Activated CD8-positive, alpha-beta memory T cell treated with anti-CD3 and anti-CD28 coated beads for 48 hours (primary cell): ENCODE measurements at regions not wholly inside any gene's neighbourhood (a gene's known extent, or its start where the extent isn't known, plus 50 kb on each side); places are given as distances from the start of the nearest gene placed in this dataset.

Source experiments
- DNase-seq, 3 experiments: peaks; one replicate each; pipeline ENCODE4 v3.0.0-alpha.2; 2020; ENCODE audit warnings: low read depth in 2 of 3, low spot score in 2 of 3

DNA sequence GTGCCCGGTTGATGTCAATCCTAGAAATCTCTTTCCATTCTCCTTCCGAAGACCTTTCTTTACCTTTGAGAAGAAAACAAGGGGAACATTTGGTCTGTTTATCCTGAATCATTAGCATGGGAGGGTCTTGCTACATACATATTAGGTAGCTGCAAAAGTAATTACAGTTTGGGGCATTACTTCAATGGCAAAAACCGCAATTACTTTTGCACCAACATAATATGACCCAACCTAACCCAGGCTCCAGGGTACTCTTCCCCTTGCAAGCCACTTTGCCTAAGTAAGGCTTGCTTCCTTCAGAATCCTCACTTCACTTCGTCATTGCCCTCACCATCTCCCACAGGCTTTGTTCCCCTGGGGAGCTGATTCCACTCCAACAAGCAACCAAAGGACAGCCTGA lies 662.7 kb downstream of the DIAPH3 start:
- DNase-seq = no peak

DNA sequence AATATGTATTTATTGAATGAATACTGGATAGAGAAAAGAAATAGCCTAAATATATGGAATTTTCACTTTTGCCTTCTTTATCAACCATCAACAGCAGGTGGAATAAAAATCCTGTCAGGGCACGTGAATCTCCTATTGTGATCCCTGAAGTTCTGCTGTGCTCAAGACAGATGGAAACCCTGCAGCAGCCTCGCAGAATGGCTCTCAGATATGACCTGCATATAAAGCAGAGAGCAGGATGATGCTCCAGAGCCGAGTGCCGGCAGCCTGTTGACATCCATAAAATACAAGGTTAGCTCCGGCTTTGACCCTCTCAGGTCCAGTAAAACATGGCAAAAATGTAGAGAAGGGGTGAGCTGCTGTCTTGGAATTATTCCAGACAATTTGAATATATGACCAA lies 659.3 kb downstream of the DIAPH3 start:
- DNase-seq = no peak

- no peak for DNase-seq
Measured at GRCh38 chr13:59510386-59510785, 653.3 kb downstream of the DIAPH3 start.

DNA sequence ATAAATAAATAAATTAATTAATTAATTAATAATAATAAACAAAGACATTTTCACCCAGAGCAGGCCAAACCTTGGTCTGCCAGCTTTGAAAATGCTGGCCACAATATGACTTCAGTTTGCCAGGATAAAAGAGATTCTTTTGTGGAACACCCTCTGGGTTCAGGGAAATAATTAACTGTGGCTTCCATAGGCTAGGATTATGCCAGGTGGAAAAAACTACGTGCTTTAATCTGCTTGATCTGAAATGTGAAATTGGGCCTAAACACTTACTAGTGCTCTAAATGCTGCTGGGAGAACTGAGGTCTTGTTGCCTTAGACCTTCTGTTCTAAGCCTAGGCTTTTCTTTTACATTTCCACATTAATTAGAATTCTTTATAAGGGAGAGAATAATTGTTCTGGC lies 650.0 kb downstream of the DIAPH3 start:
- no peak for DNase-seq

DNA sequence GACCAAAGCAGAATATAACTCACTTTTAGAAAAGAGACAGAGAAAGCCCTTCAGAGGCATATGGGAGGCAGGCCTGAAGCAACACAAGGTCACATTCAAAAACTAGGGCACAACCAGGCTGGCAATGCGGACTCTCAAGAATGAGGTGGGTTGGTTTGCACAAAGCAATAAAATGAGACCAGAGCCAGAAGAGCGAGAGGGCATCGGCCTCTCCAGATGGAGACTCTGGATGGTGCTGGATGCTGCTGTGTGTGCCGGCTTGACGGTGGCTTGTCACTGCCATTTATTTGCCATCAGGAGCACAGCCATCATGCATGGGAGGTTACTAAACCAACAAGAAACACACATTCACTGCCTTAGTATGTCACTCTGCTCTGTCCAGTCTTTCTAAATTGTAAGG lies 649.4 kb downstream of the DIAPH3 start:
- no peak for DNase-seq

GRCh38 chr13:59519819-59520218 lies 643.9 kb downstream of the DIAPH3 start:
- no peak for DNase-seq

- DNase-seq = no peak
Measured at GRCh38 chr13:59521549-59521948, 642.2 kb downstream of the DIAPH3 start.

GRCh38 chr13:59522652-59523051 lies 641.1 kb downstream of the DIAPH3 start:
- DNase-seq = no peak

GRCh38 chr13:59527500-59527899 lies 636.2 kb downstream of the DIAPH3 start:
- DNase-seq = no peak

DNA sequence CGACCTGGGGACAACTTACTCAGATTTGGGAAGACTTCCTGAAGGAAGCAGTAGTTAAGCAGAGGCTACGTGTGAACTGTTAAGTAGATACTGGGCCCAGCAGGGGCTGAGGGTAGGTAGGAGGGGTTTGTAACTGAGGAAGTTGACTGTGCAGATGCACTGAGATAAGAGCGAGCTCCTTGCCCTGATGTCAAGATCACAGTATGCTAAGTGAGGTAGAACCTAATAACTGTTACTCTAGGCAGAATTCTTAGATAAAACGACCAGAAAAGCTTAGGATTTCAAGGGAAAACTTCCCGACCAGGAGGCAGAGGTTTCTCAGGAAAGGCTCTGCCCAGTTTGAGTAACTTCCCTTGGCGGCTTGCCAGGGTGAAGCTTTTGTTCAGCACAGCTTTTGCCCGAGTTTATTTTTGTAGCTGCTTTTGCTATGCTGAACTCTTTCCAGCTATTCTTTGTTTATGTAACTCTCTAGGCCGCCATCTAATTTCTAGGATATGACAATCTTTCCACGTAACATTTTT lies 632.1 kb downstream of the DIAPH3 start:
- DNase-seq = no peak

DNA sequence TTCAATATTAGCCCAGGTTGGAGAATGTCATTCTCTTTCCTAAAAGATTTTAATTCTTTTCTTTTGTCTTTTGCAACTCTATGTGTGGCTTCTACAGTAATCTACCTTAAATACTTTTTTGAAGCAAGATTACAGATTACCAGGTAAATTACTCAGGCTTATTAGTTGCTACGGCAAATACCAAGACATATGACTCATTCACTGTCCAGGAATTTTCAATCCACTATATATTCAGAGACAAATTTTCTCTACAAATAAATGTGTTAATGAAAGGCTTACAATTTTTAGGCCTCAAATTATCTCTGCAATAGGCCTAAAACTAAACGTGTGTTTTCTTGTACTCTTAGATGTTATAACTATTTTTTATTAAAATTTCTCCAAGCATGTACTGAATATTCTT lies 631.3 kb downstream of the DIAPH3 start:
- DNase-seq = no peak

GRCh38 chr13:59533561-59534555 lies 629.9 kb downstream of the DIAPH3 start:
- DNase-seq = no peak

- DNase-seq = no peak
Measured at GRCh38 chr13:59534806-59535205, 628.9 kb downstream of the DIAPH3 start.

- no peak for DNase-seq
Measured at GRCh38 chr13:59537500-59537899, 626.2 kb downstream of the DIAPH3 start.

GRCh38 chr13:59538512-59538911 lies 625.2 kb downstream of the DIAPH3 start:
- no peak for DNase-seq

GRCh38 chr13:59542303-59542702 lies 621.4 kb downstream of the DIAPH3 start:
- no peak for DNase-seq

DNA sequence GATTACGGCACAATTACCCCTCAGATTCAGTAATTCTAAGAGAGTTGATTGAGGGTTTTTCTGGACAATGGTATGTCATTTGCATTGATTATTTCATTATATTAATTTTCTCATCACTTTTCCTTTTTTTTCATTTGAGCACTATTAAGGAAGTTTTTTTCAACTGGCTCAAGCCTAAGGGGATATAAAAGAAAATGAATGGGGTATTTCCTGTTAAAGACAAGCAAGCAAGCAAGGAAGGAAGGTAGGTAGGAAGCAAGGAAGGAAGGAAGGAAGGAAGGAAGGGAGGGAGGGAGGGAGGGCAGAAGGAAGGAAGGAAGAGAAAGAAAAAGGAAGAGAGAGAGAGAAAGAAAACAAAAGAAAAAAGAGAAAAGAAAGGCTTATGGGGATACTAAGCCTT lies 620.3 kb downstream of the DIAPH3 start:
- no peak for DNase-seq

DNA sequence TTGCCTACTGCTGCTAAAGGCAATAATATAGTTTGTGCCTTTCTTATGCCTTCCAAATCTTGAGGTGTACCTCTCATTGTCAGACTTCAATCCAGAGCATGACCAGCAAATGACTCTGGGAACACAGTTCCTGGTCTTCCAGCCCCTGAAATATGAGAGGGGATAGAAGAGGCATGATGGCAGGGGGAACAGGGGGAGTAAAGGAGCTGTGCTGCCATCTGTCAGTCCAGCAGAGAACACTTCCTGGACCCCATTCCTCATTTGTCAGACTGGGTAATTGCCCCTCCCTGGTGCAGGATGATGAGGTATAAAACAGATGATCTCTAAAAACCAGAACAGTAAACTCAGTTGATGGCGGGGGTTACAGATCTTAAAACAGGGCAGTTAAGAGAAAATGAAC lies 618.7 kb downstream of the DIAPH3 start:
- DNase-seq = no peak

DNA sequence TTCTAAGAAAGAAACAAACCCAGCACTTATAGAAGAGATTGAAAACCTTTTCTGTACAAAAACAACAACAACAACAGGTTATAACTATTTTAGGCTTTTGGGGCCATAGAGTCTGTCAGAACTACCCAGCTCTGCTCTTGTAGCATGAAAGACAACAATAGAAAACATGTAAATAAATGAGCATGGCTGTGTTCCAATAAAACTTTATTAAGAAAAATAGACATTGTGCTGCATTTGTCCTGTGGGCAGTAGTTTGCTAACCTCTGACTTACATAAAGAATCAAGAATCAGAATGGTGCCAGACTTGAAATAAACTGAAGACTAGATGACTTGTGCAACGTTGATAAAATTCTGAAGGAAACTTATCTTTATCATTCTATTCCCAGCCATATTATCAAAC lies 617.5 kb downstream of the DIAPH3 start:
- DNase-seq = no peak

DNA sequence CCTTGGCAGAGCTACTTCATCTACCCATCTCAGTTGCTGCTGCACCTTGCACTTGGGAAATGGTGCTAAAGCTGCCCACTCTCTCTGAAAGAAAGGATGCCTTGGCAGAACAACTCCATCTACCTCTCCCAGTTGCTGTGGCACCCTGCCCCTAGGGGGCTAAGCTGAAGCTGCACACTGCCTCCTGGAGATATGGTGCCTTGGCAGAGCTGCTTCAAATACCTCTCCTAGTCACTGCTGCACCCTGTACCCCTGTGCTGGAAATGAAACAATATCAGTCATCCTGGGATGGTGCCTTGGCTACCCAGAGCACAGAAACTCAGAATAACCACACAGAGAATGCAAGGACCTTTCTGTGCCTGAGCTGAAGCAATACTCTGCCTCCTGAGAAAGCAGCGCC lies 615.8 kb downstream of the DIAPH3 start:
- DNase-seq = no peak

GRCh38 chr13:59562924-59563323 lies 600.8 kb downstream of the DIAPH3 start:
- DNase-seq = no peak

- no peak for DNase-seq
Measured at GRCh38 chr13:59566561-59566960, 597.2 kb downstream of the DIAPH3 start.

GRCh38 chr13:59568306-59568705 lies 595.4 kb downstream of the DIAPH3 start:
- DNase-seq = no peak
